ENCODE measurements at regions not wholly inside any gene's neighbourhood (a gene's known extent, or its start where the extent isn't known, plus 50 kb on each side); places are given as distances from the start of the nearest gene placed in this dataset.

GRCh38 chr12:4044736-4045730 lies 171.8 kb upstream of the PARP11 start:
- DNase-seq (ENCODE audit: low spot score in 2 of 2), result no peak
- no peaks in the 10 kb centered on the region for H3K36me3 Mint-ChIP-seq
- peaks cover 2% of the 10 kb centered on the region for H3K27me3 Mint-ChIP-seq
- no peak for ATAC-seq (ENCODE audit: low read depth)
- H3K27ac Mint-ChIP-seq, result no peak overlapping the region
- no peak overlapping the region for H3K4me3 Mint-ChIP-seq
- no peaks in the 10 kb centered on the region for H3K9me3 Mint-ChIP-seq
- H3K4me1 Mint-ChIP-seq, result no peaks in the 10 kb centered on the region

DNA sequence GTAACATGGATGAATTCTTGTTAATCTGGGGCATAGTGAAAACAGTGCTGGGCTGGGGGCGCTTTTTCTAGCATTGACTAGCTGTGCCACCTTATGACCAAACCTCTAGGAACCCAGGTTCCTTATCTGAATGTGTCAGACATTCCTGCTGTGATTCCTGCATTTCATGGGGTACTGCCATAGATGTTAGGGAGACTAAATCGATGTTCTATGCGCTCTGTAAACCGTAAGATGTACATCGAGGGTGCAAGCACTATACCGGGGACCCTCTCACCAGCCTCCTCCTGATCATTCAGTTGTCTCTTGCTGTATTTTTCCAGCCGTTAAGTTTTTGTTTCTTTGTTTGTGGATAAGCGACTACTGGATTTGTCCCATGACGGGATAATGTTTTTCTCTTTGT lies 170.9 kb upstream of the PARP11 start:
- no peak overlapping the region for H3K27ac Mint-ChIP-seq
- no peak overlapping the region for H3K4me3 Mint-ChIP-seq
- H3K27me3 Mint-ChIP-seq, result peaks cover 2% of the 10 kb centered on the region
- no peaks in the 10 kb centered on the region for H3K9me3 Mint-ChIP-seq
- no peak for DNase-seq (ENCODE audit: low spot score in 2 of 2)
- no peaks in the 10 kb centered on the region for H3K36me3 Mint-ChIP-seq
- H3K4me1 Mint-ChIP-seq, result no peaks in the 10 kb centered on the region
- no peak for ATAC-seq (ENCODE audit: low read depth)

DNA sequence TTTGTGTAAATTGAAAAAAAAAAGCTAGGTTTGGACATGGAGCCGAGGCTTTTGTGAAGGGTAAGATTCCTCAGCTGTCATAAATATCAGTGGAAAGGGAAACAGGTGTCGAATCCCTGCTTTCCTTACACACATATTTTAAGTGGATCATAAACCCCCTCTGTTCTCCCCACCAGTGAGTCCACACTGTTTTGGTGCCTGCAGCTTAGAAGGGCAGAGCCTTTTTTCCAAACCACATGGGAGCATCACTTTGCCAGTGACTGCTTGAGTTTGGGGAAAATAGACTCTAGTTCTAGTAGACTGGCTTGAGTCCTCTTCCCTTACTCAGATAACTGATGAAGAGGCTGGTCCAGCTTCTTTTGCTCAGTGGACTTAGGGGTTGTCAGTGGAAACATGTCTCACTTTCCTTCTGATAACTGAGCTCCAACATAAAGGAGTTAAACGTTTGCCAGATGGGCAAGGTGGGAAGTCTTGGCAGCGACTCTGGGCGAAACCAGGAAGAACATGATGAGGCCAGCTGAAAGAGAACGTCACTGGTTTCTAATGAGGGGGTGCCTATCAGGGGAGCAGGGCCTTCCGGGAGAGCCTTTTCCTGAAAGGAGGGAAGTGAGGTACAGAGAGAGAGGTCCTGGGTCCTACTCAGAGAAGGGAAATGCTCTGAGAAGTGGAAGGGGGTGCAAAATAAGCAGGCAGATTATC lies 168.1 kb upstream of the PARP11 start:
- Mint-ChIP-seq H3K36me3 (no peaks in the 10 kb centered on the region), H3K4me3 (no peak overlapping the region), H3K9me3 (no peaks in the 10 kb centered on the region), H3K27me3 (peaks cover 9% of the 10 kb centered on the region), H3K27ac (no peak overlapping the region), H3K4me1 (peaks cover 2% of the 10 kb centered on the region)
- DNase-seq (ENCODE audit: low spot score in 2 of 2), result no peak
- no peak for ATAC-seq (ENCODE audit: low read depth)

DNA sequence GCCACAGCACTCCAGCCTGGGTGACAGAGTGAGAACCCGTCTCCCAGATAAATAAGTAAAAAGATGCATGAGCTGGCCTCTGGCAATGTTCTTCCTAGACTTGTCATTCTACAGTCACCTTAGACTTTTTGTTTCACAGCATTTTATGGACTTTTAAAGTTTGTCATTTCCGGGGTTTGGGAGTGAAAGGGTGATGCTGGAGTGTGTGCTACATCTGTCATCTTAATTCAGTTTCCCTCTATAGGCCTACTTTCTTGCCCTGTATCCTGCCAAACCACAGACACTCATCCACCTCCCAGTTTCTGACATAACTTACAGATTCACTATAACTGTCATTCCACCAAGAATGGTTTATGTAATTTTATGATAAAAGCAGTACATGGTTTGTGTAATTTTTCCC lies 166.7 kb upstream of the PARP11 start:
- H3K4me1 Mint-ChIP-seq, result peaks cover 2% of the 10 kb centered on the region
- no peak overlapping the region for H3K4me3 Mint-ChIP-seq
- H3K36me3 Mint-ChIP-seq, result no peaks in the 10 kb centered on the region
- peaks cover 10% of the 10 kb centered on the region for H3K27me3 Mint-ChIP-seq
- DNase-seq (ENCODE audit: low spot score in 2 of 2), result no peak
- H3K9me3 Mint-ChIP-seq, result no peaks in the 10 kb centered on the region
- no peak for ATAC-seq (ENCODE audit: low read depth)
- H3K27ac Mint-ChIP-seq, result no peak overlapping the region

DNA sequence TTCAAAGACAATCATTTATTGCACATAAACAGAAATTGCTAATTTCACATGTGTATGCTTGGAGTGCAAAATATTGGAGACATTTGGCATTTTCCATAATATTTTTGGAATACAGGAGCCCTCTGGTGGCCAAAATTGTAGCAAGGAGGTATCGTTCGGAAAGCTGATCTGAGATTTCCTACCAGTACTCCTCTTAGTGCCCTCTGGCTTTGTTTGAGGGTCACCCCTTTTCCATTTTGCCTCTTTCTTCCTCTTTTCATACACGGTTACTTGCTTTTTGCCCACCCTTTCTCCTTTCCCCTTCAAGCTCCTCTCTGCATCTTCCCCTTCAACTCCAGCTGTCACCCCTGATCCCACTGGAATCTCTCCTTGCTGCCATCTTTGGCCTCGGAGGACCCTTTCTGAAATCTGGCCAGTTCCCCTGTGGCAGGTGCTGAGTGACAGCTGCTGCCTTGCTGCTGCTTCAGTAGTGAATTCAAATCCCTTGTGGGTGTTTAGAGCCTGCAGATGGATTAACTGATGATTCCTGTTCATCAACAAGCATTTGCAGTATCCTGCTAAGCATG lies 164.6 kb upstream of the PARP11 start:
- DNase-seq (ENCODE audit: low spot score in 2 of 2) (no peak), ATAC-seq (ENCODE audit: low read depth) (no peak)
- Mint-ChIP-seq H3K9me3 (no peaks in the 10 kb centered on the region), H3K4me1 (peaks cover 2% of the 10 kb centered on the region), H3K36me3 (no peaks in the 10 kb centered on the region), H3K4me3 (no peak overlapping the region), H3K27ac (no peak overlapping the region), H3K27me3 (peaks cover 10% of the 10 kb centered on the region)

DNA sequence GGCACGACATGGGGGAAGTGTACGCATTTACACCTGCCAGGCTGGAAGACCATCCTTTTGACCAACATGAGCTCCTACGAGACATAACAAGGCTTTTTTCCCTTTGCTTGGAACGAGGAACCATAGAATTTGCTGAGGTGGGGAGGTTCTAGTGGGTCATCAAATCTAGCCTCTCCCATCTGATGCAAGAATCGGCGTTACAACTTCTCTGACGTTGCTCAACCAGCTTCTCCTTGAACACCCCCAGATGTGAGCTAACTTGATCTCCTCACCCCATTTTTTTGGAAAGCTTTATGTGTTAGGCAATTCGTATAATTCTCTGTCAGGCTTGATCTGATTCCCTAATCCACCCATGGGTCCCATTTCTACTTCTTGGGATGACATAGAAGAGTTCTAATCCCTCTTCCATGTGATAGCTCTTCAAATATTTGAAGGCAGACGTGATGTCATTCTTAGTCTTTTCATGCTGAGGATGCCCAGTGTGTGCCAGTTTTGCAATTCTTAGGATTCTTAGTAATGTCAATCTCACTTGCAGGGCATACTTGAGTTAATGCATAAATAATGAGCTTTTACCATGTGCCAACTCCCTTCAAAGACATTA lies 163.6 kb upstream of the PARP11 start:
- peaks cover 11% of the 10 kb centered on the region for H3K27me3 Mint-ChIP-seq
- H3K36me3 Mint-ChIP-seq, result no peaks in the 10 kb centered on the region
- no peaks in the 10 kb centered on the region for H3K9me3 Mint-ChIP-seq
- peaks cover 2% of the 10 kb centered on the region for H3K4me1 Mint-ChIP-seq
- DNase-seq (ENCODE audit: low spot score in 2 of 2) (no peak), ATAC-seq (ENCODE audit: low read depth) (no peak)
- no peak overlapping the region for H3K27ac Mint-ChIP-seq
- no peak overlapping the region for H3K4me3 Mint-ChIP-seq

DNA sequence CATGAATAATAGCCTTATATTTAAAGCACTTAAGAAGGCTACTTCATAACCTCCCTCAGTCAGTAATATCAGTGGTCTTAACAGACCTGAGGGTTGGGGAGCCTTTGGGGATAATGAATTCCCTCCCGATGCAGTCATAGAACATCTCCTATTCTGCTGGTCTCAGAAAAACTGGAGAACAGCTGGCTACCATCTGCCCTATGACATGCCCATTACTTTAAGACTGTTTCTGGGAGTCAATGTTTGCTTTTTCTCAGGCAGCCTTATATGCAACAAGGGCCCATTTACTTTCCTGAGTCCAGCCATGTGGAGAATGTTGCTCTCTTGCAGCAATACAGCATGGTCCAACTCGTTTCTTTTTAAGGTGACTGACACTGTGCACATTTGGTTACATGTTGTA lies 161.7 kb upstream of the PARP11 start:
- Mint-ChIP-seq H3K9me3 (no peaks in the 10 kb centered on the region), H3K4me1 (peaks cover 5% of the 10 kb centered on the region), H3K4me3 (no peak overlapping the region), H3K27ac (no peak overlapping the region), H3K27me3 (peaks cover 17% of the 10 kb centered on the region), H3K36me3 (no peaks in the 10 kb centered on the region)
- no peak for DNase-seq (ENCODE audit: low spot score in 2 of 2)
- ATAC-seq (ENCODE audit: low read depth), result no peak

GRCh38 chr12:4032924-4033615 lies 159.9 kb upstream of the PARP11 start:
- DNase-seq (ENCODE audit: low spot score in 2 of 2) (no peak), ATAC-seq (ENCODE audit: low read depth) (no peak)
- H3K36me3 Mint-ChIP-seq, result no peaks in the 10 kb centered on the region
- H3K27me3 Mint-ChIP-seq, result peaks cover 18% of the 10 kb centered on the region
- H3K4me1 Mint-ChIP-seq, result peaks cover 8% of the 10 kb centered on the region
- H3K27ac Mint-ChIP-seq, result no peak overlapping the region
- no peak overlapping the region for H3K4me3 Mint-ChIP-seq
- H3K9me3 Mint-ChIP-seq, result no peaks in the 10 kb centered on the region

DNA sequence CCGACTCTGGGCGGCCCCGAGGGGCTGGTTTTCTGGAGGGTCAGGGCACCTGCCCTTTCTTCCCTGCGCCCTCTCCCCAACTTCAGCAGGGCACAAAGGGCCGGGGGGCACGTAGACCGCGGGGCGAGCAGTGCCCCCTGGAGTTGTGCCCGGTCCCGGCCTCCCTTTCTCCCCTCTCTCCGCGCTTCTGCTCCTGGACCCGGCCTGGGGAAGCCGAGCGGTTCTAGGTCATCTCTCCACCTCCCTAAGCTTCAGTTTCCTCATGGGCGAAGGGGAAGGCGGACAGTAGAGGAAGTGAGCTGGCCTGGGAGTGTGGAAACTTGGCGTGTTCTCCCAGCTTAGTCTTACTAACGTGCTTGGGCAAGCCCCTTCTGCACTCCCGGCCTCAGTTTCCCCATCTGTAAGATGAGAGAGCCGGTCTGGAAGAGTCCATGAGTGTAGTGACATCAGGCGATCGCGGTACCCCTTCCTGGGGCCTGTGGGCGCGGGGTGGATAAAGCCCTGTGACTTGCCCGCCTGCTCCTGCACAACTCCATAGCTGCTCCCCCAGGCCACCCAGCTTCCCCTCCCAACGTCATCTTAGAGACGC lies 158.6 kb upstream of the PARP11 start:
- no peak overlapping the region for H3K27ac Mint-ChIP-seq
- no peaks in the 10 kb centered on the region for H3K36me3 Mint-ChIP-seq
- peaks cover 12% of the 10 kb centered on the region for H3K4me1 Mint-ChIP-seq
- DNase-seq (ENCODE audit: low spot score in 2 of 2) (no peak), ATAC-seq (ENCODE audit: low read depth) (no peak)
- H3K9me3 Mint-ChIP-seq, result no peaks in the 10 kb centered on the region
- H3K27me3 Mint-ChIP-seq, result peaks cover 13% of the 10 kb centered on the region
- peak overlapping the region; percentile 60 for H3K4me3 Mint-ChIP-seq

DNA sequence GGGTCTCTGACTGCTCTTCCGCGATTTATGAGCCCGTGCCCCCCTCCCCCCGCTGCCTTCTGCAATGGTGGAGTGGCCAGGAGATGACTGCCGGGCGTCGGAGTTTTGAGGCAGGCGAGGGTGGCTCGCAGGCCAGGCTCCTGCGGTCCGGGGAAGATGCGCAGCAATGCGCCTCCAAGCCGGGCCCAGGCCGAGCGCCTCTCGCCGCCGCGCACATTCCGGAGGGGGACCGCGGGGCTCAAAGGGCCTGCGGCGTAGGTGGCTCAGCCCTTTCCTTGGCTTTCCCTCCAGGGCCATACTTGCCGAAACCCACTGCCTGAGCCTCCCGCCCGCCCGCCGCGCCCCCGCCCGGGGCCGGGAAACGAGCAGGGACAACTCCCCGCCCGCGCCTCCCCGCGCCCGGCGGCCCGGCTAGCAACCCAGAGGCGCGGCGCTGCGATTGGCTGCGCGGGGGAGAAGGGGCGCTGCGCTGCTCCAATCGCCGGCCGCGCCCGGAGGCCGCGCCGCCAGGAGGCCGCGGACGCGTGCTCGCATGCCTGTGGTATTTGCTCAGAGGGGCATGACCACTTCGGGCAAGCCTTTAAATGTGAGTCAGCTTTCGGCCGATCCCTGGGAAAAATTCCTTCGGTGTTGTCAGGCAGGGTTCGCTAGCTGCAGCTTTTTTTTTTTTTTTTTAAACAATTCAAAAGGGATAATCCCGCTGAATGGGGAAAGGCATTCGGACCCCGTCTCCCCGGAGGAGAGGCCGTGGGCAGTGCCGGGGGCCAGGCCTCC lies 157.9 kb upstream of the PARP11 start:
- peak; percentile 97 for ATAC-seq (ENCODE audit: low read depth)
- H3K36me3 Mint-ChIP-seq, result no peaks in the 10 kb centered on the region
- H3K27me3 Mint-ChIP-seq, result peaks cover 11% of the 10 kb centered on the region
- peaks cover 12% of the 10 kb centered on the region for H3K4me1 Mint-ChIP-seq
- peak overlapping the region; percentile 51 for H3K4me3 Mint-ChIP-seq
- no peak overlapping the region for H3K27ac Mint-ChIP-seq
- peak; percentile 42 to 54 for DNase-seq (ENCODE audit: low spot score in 2 of 2)
- no peaks in the 10 kb centered on the region for H3K9me3 Mint-ChIP-seq

- Mint-ChIP-seq H3K9me3 (no peaks in the 10 kb centered on the region), H3K27me3 (peaks cover 12% of the 10 kb centered on the region), H3K4me3 (no peak overlapping the region), H3K27ac (no peak overlapping the region), H3K36me3 (no peaks in the 10 kb centered on the region), H3K4me1 (peaks cover 12% of the 10 kb centered on the region)
- DNase-seq (ENCODE audit: low spot score in 2 of 2) (no peak), ATAC-seq (ENCODE audit: low read depth) (peak; percentile 28)
Observed at GRCh38 chr12:4027412-4027811, 154.2 kb upstream of the PARP11 start.

- ATAC-seq (ENCODE audit: low read depth), result no peak
- H3K4me3 Mint-ChIP-seq, result no peak overlapping the region
- peaks cover 10% of the 10 kb centered on the region for H3K27me3 Mint-ChIP-seq
- no peaks in the 10 kb centered on the region for H3K36me3 Mint-ChIP-seq
- no peaks in the 10 kb centered on the region for H3K9me3 Mint-ChIP-seq
- peaks cover 12% of the 10 kb centered on the region for H3K4me1 Mint-ChIP-seq
- no peak for DNase-seq (ENCODE audit: low spot score in 2 of 2)
- no peak overlapping the region for H3K27ac Mint-ChIP-seq
Observed at GRCh38 chr12:4026517-4026916, 153.3 kb upstream of the PARP11 start.

- peaks cover 13% of the 10 kb centered on the region for H3K27me3 Mint-ChIP-seq
- no peak overlapping the region for H3K27ac Mint-ChIP-seq
- no peak overlapping the region for H3K4me3 Mint-ChIP-seq
- DNase-seq (ENCODE audit: low spot score in 2 of 2) (no peak), ATAC-seq (ENCODE audit: low read depth) (no peak)
- peaks cover 12% of the 10 kb centered on the region for H3K4me1 Mint-ChIP-seq
- no peaks in the 10 kb centered on the region for H3K36me3 Mint-ChIP-seq
- H3K9me3 Mint-ChIP-seq, result no peaks in the 10 kb centered on the region
Observed at GRCh38 chr12:4026020-4026358, 152.8 kb upstream of the PARP11 start.

Measured in memory B cell (primary cell).